H1 (cell line): ENCODE measurements at regions not wholly inside any gene's neighbourhood (a gene's known extent, or its start where the extent isn't known, plus 50 kb on each side); places are given as distances from the start of the nearest gene placed in this dataset.

ENCODE experiments used
- CTCF ChIA-PET: fragments of 300-600 bp; sonication (Branson Sonifier 250); formaldehyde crosslinking; loops from one replicate; lab custom pipeline; 2021; ENCODE audit not compliant: partially characterized antibody; lab: Charles Lee
- POLR2A ChIA-PET: fragments of 300-600 bp; sonication (Branson Sonifier 250); formaldehyde crosslinking; loops from one replicate; lab custom pipeline; 2021; ENCODE audit warnings: inconsistent platforms; ENCODE audit not compliant: partially characterized antibody; lab: Charles Lee
- DNase-seq, 2 experiments: peaks; one replicate each; pipeline versions ENCODE4 v3.0.0 to v3.0.0-alpha.2; 2010 to 2022; ENCODE audit warnings: low spot score in 2 of 2, low read depth in 1 of 2, mixed read lengths in 1 of 2
- FAIRE-seq: peaks from 2 replicates; lab custom pipeline; 2011; peaks lifted over from hg19 to GRCh38; lab: Jason Lieb, UNC
- H2AFZ ChIP-seq: 2 replicates; pipeline ENCODE4 v1.8.1; 2012; ENCODE audit warnings: low read length, inconsistent platforms
- H2AK5ac ChIP-seq: 2 replicates; pipeline ENCODE4 v1.6.1; 2013; ENCODE audit warnings: low read depth, low read length
- H2BK120ac ChIP-seq: replicated peaks from 2 replicates; pipeline ENCODE3; 2013; ENCODE audit warnings: low read depth, low read length, inconsistent platforms
- H2BK12ac ChIP-seq: 2 replicates; pipeline ENCODE4 v1.6.1; 2013; ENCODE audit warnings: low read depth, low read length
- H2BK15ac ChIP-seq: 2 replicates; pipeline ENCODE4 v1.6.1; 2013; ENCODE audit warnings: low read length
- H2BK20ac ChIP-seq: 2 replicates; pipeline ENCODE4 v1.6.1; 2013; ENCODE audit warnings: low read length
- H2BK5ac ChIP-seq: 2 replicates; pipeline ENCODE4 v1.6.1; 2013; ENCODE audit warnings: low read depth, low read length
- H3K14ac ChIP-seq: 2 replicates; pipeline ENCODE4 v1.6.1; 2013; ENCODE audit warnings: inconsistent platforms; ENCODE audit not compliant: insufficient read length
- H3K18ac ChIP-seq: 2 replicates; pipeline ENCODE4 v1.6.1; 2013; ENCODE audit warnings: low read length; ENCODE audit errors: extremely low read depth
- H3K23ac ChIP-seq: 2 replicates; pipeline ENCODE4 v1.6.1; 2013; ENCODE audit warnings: inconsistent platforms; ENCODE audit not compliant: insufficient read length
- H3K23me2 ChIP-seq: 2 replicates; pipeline ENCODE4 v1.6.1; 2013; ENCODE audit warnings: low read depth, low read length
- H3K27ac ChIP-seq: 2 replicates; pipeline ENCODE4 v1.6.1; 2011; ENCODE audit warnings: low read depth, low read length, inconsistent platforms
- H3K27me3 ChIP-seq, 4 experiments: replicated peaks in 1 of 4; 1 replicate in 1 of 4; 2 replicates in 3 of 4; pipeline versions ENCODE4 v1.6.1 to v1.8.1; 2011 to 2013; ENCODE audit warnings: low read length in 3 of 4, mild to moderate bottlenecking in 3 of 4, inconsistent platforms in 2 of 4, mixed read lengths in 2 of 4, moderate library complexity in 1 of 4; ENCODE audit not compliant: control insufficient read depth in 3 of 4, insufficient read depth in 3 of 4; ENCODE audit errors: extremely low read depth in 1 of 4
- H3K36me3 ChIP-seq, 4 experiments: 2 replicates each; pipeline versions ENCODE4 v1.6.1 to v1.8.1; 2011 to 2013; ENCODE audit warnings: mild to moderate bottlenecking in 4 of 4, low read length in 3 of 4, moderate library complexity in 2 of 4, control low read depth in 1 of 4, inconsistent platforms in 1 of 4; ENCODE audit not compliant: insufficient read depth in 4 of 4, control insufficient read depth in 2 of 4
- H3K4ac ChIP-seq: replicated peaks from 2 replicates; pipeline ENCODE3; 2013; ENCODE audit warnings: low read length, low read depth, mixed read lengths, inconsistent platforms; ENCODE audit not compliant: insufficient read length
- H3K4me1 ChIP-seq, 4 experiments: replicated peaks in 1 of 4; 1 replicate in 1 of 4; 2 replicates in 3 of 4; pipeline versions ENCODE4 v1.6.1 to v1.8.1; 2011 to 2013; ENCODE audit warnings: low read length in 3 of 4, inconsistent platforms in 2 of 4, mixed read lengths in 1 of 4; ENCODE audit not compliant: insufficient read depth in 4 of 4, control insufficient read depth in 3 of 4
- H3K4me2 ChIP-seq, 2 experiments: 2 replicates each; pipeline versions ENCODE4 v1.6.1 to v1.8.1; 2011 to 2013; ENCODE audit warnings: low read depth in 2 of 2, low read length in 2 of 2, control low read depth in 1 of 2, inconsistent platforms in 1 of 2, mild to moderate bottlenecking in 1 of 2; ENCODE audit not compliant: insufficient read depth in 1 of 2
- H3K4me3 ChIP-seq, 4 experiments: fragments of 200-600, 300-600 bp in 1 of 4; sonication (generic), shearing (Covaris generic), sonication (Bioruptor Twin) in 1 of 4; 2 replicates each; pipeline versions ENCODE4 v1.5.1 to v1.8.1; 2011 to 2016; ENCODE audit warnings: low read length in 4 of 4, low read depth in 3 of 4, control low read depth in 2 of 4, inconsistent platforms in 2 of 4, mild to moderate bottlenecking in 2 of 4, mixed read lengths in 1 of 4, moderate library complexity in 1 of 4; ENCODE audit not compliant: insufficient read depth in 2 of 4; ENCODE audit errors: extremely low read depth in 1 of 4
- H3K56ac ChIP-seq: replicated peaks from 2 replicates; pipeline ENCODE3; 2013; ENCODE audit warnings: low read depth, mild to moderate bottlenecking, mixed read lengths, low read length, inconsistent platforms; ENCODE audit not compliant: insufficient read length
- H3K79me1 ChIP-seq: 2 replicates; pipeline ENCODE4 v1.6.1; 2013; ENCODE audit warnings: low read depth, low read length, control low read depth
- H3K79me2 ChIP-seq, 2 experiments: 2 replicates each; pipeline versions ENCODE4 v1.6.1 to v1.8.1; 2012 to 2013; ENCODE audit warnings: low read length in 2 of 2, mild to moderate bottlenecking in 2 of 2, inconsistent platforms in 1 of 2; ENCODE audit not compliant: insufficient read depth in 2 of 2, control insufficient read depth in 1 of 2
- H3K9ac ChIP-seq, 4 experiments: replicated peaks in 1 of 4; 1 replicate in 1 of 4; 2 replicates in 3 of 4; pipeline versions ENCODE4 v1.6.1 to v1.8.1; 2011 to 2013; ENCODE audit warnings: low read depth in 3 of 4, low read length in 3 of 4, control low read depth in 2 of 4, mild to moderate bottlenecking in 2 of 4, moderate library complexity in 2 of 4, inconsistent platforms in 1 of 4; ENCODE audit errors: extremely low read depth in 1 of 4
- H3K9me3 ChIP-seq, 2 experiments: 2 replicates each; pipeline versions ENCODE4 v1.6.1 to v1.8.1; 2012 to 2013; ENCODE audit warnings: mild to moderate bottlenecking in 2 of 2, moderate library complexity in 2 of 2, control low read depth in 1 of 2, inconsistent platforms in 1 of 2, low read depth in 1 of 2, low read length in 1 of 2, mixed read lengths in 1 of 2; ENCODE audit not compliant: insufficient read depth in 2 of 2
- H4K20me1 ChIP-seq, 2 experiments: replicated peaks in 1 of 2; 2 replicates each; pipeline versions ENCODE3 to v1.8.1; 2011 to 2013; ENCODE audit warnings: inconsistent platforms in 2 of 2, low read length in 2 of 2, mild to moderate bottlenecking in 1 of 2; ENCODE audit not compliant: insufficient read depth in 2 of 2, control insufficient read depth in 1 of 2
- H4K5ac ChIP-seq: 2 replicates; pipeline ENCODE4 v1.6.1; 2013; ENCODE audit warnings: low read length, low read depth, mixed read lengths, inconsistent platforms; ENCODE audit not compliant: insufficient read length
- H4K8ac ChIP-seq: 2 replicates; pipeline ENCODE4 v1.8.0; 2013; ENCODE audit warnings: mild to moderate bottlenecking, moderate library complexity, low read length, inconsistent platforms; ENCODE audit not compliant: insufficient read depth; ENCODE audit errors: extremely low read depth
- H4K91ac ChIP-seq: replicated peaks from 2 replicates; pipeline ENCODE3; 2013; ENCODE audit warnings: low read length, mixed read lengths, inconsistent platforms; ENCODE audit not compliant: insufficient read length
- ATF2 ChIP-seq: IDR thresholded peaks from 2 replicates; pipeline ENCODE4 v1.6.1; 2012; ENCODE audit warnings: low read length, inconsistent platforms
- CEBPB ChIP-seq: IDR thresholded peaks from 2 replicates; pipeline ENCODE4 v1.6.1; 2012; ENCODE audit warnings: low read depth, low read length
- JUN ChIP-seq: IDR thresholded peaks from 2 replicates; pipeline ENCODE4 v1.6.1; 2011; ENCODE audit warnings: low read depth, mild to moderate bottlenecking, improper control_type of control experiment, low read length
- POLR2A ChIP-seq, 2 experiments: IDR thresholded peaks; 1 replicate in 1 of 2; 2 replicates in 1 of 2; pipeline ENCODE4 v1.6.1; 2011; ENCODE audit warnings: low read depth in 2 of 2, low read length in 2 of 2, mild to moderate bottlenecking in 2 of 2; ENCODE audit errors: control extremely low read depth in 1 of 2
- POLR2AphosphoS5 ChIP-seq: IDR thresholded peaks from 2 replicates; pipeline ENCODE4 v1.6.1; 2011; ENCODE audit warnings: low read depth, low read length
- SIN3A ChIP-seq, 2 experiments: IDR thresholded peaks in 1 of 2; conservative IDR thresholded peaks in 1 of 2; 2 replicates each; pipeline ENCODE4 v1.6.1; 2011 to 2012; ENCODE audit warnings: low read length in 2 of 2, improper control_type of control experiment in 1 of 2, low read depth in 1 of 2, mild to moderate bottlenecking in 1 of 2
- TAF1 ChIP-seq: IDR thresholded peaks from 2 replicates; pipeline ENCODE4 v1.6.1; 2011; ENCODE audit warnings: mild to moderate bottlenecking, low read depth, low read length
- WGBS, 2 experiments: shearing (Covaris generic) in 1 of 2; methylation state at CpG; one replicate each; pipeline versions ENCODE4 v1.1.6 to v1.1.7; 2013 to 2015; ENCODE audit warnings: low lambda C conversion rate in 2 of 2, mixed read lengths in 2 of 2, inconsistent platforms in 1 of 2, low coverage in 1 of 2, missing lambda C conversion rate in 1 of 2; ENCODE audit not compliant: insufficient replicate concordance in 2 of 2, insufficient coverage in 1 of 2, insufficient read length in 1 of 2; ENCODE audit errors: extremely low coverage in 1 of 2, missing lambda C conversion rate in 1 of 2; 5-methylcytosine and 5-hydroxymethylcytosine counted together
- TF ChIP-seq, protein P1 (sequence below): IDR thresholded peaks from 2 replicates; pipeline ENCODE4 v1.6.1; 2012; ENCODE audit warnings: inconsistent platforms

GRCh38 chr4:15332377-15332776 is 95.5 kb upstream of the C1QTNF7 start:
- 90% methylated on average over 4 of the region's 4 CpGs; no CpG with 5 or more reads in 1 of the 2 experiments for WGBS, 2 experiments
- POLR2A ChIA-PET, result no interaction called here

More at GRCh38 chr4:15332377-15332776, 95.5 kb upstream of the C1QTNF7 start:
- H2BK20ac ChIP-seq, result no peak overlapping the region
- H2BK12ac ChIP-seq, result no peak overlapping the region
- DNase-seq, result no peak
- no peak overlapping the region for H4K5ac ChIP-seq
- no peak overlapping the region for H3K18ac ChIP-seq
- H3K27ac ChIP-seq, result no peak overlapping the region
- no peaks in the 10 kb centered on the region for H3K23me2 ChIP-seq
- no peak overlapping the region for H2BK15ac ChIP-seq
- H3K4me3 ChIP-seq, result no peak overlapping the region
- CTCF ChIA-PET, result interaction anchor here (0.6 to 1.0 kb wide), 2 partner anchors 9 to 266 kb away, joined by 3 to 5 read pairs; no protein-coding TSS in a partner anchor
- no peak overlapping the region for H2BK120ac ChIP-seq
- no peak overlapping the region for H3K4me2 ChIP-seq
- H2AK5ac ChIP-seq, result no peak overlapping the region
- H3K9me3 ChIP-seq, result no peaks in the 10 kb centered on the region; a peak in 2 of 4 replicates
- H4K91ac ChIP-seq, result no peak overlapping the region
- no peak overlapping the region for H2BK5ac ChIP-seq
- H3K27me3 ChIP-seq, result no peaks in the 10 kb centered on the region
- no peak overlapping the region for H3K4ac ChIP-seq
- H3K56ac ChIP-seq, result no peak overlapping the region
- H3K36me3 ChIP-seq, result no peaks in the 10 kb centered on the region
- H3K79me1 ChIP-seq, result no peaks in the 10 kb centered on the region
- no peaks in the 10 kb centered on the region for H4K20me1 ChIP-seq
- H3K14ac ChIP-seq, result no peak overlapping the region
- FAIRE-seq, result no peak
- H3K79me2 ChIP-seq, result no peaks in the 10 kb centered on the region
- H3K9ac ChIP-seq, result no peak overlapping the region
- TF ChIP-seq SIN3A (conservative IDR thresholded peaks at IDR 0.05 in 1 of 2, IDR thresholded peaks at IDR 0.05 in 1 of 2; ENCODE audit: low read depth in 1 of 2, low read length in 2 of 2), result no peak
- no peak for TF ChIP-seq TAF1
- TF ChIP-seq JUN, result no peak
- TF ChIP-seq, protein P1, sequence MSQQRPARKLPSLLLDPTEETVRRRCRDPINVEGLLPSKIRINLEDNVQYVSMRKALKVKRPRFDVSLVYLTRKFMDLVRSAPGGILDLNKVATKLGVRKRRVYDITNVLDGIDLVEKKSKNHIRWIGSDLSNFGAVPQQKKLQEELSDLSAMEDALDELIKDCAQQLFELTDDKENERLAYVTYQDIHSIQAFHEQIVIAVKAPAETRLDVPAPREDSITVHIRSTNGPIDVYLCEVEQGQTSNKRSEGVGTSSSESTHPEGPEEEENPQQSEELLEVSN, result no peak
- TF ChIP-seq CEBPB, result no peak
- TF ChIP-seq POLR2AphosphoS5, result no peak
- no peak for TF ChIP-seq POLR2A (IDR thresholded peaks at IDR 0.05; ENCODE audit: control extremely low read depth in 1 of 2, low read depth in 2 of 2, low read length in 2 of 2)
- no peak for TF ChIP-seq ATF2
- peaks cover 0 to 2% (median 0%) of the 10 kb centered on the region in 4 experiments; a peak in 1 of 7 replicates for H3K4me1 ChIP-seq
- H2AFZ ChIP-seq, result no peak overlapping the region
- H3K23ac ChIP-seq, result no peak overlapping the region
- no peak overlapping the region for H4K8ac ChIP-seq
